NCI-H2107 treated with DMSO at 0.1 percent for 48 hours (cell line): ENCODE measurements at regions not wholly inside any gene's neighbourhood (a gene's known extent, or its start where the extent isn't known, plus 50 kb on each side); places are given as distances from the start of the nearest gene placed in this dataset.

Source experiments
- DNase-seq: peaks from one replicate; lab custom pipeline; 2025; ENCODE audit not compliant: unreplicated experiment; lab: John Stamatoyannopoulos, UW

GRCh38 chr6:98669371-98669770 is 165.0 kb upstream of the POU3F2 start:
- DNase-seq = peak; percentile 67

- DNase-seq = no peak
These were observed 164.2 kb upstream of the POU3F2 start for GRCh38 chr6:98670045-98670746.

- DNase-seq = no peak
These were observed 161.5 kb upstream of the POU3F2 start for GRCh38 chr6:98672681-98673475.

GRCh38 chr6:98678481-98678880 is 155.9 kb upstream of the POU3F2 start:
- DNase-seq = no peak

GRCh38 chr6:98686008-98686601 is 148.3 kb upstream of the POU3F2 start:
- DNase-seq = no peak

- DNase-seq = no peak
These were observed 146.6 kb upstream of the POU3F2 start for GRCh38 chr6:98687752-98688151.

GRCh38 chr6:98695091-98695801 is 139.1 kb upstream of the POU3F2 start:
- no peak for DNase-seq

GRCh38 chr6:98711380-98711779 is 123.0 kb upstream of the POU3F2 start:
- no peak for DNase-seq

- DNase-seq = peak; percentile 62
These were observed 118.0 kb upstream of the POU3F2 start for GRCh38 chr6:98716341-98716740.

GRCh38 chr6:98717322-98717877 is 117.0 kb upstream of the POU3F2 start:
- no peak for DNase-seq

- DNase-seq = no peak
These were observed 116.4 kb upstream of the POU3F2 start for GRCh38 chr6:98717988-98718387.

GRCh38 chr6:98724537-98724936 is 109.8 kb upstream of the POU3F2 start:
- no peak for DNase-seq

GRCh38 chr6:98747273-98747672 is 87.1 kb upstream of the POU3F2 start:
- DNase-seq = no peak

GRCh38 chr6:98747960-98748359 is 86.4 kb upstream of the POU3F2 start:
- no peak for DNase-seq

- no peak for DNase-seq
These were observed 74.9 kb upstream of the POU3F2 start for GRCh38 chr6:98759459-98759858.

GRCh38 chr6:98764373-98764911 is 69.9 kb upstream of the POU3F2 start:
- no peak for DNase-seq

- peak; percentile 24 for DNase-seq
These were observed 64.8 kb upstream of the POU3F2 start for GRCh38 chr6:98769546-98769945.

- DNase-seq = no peak
These were observed 59.2 kb upstream of the POU3F2 start for GRCh38 chr6:98775205-98775604.

GRCh38 chr6:98777762-98778161 is 56.6 kb upstream of the POU3F2 start:
- peak; percentile 32 for DNase-seq

GRCh38 chr6:98779618-98780017 is 54.8 kb upstream of the POU3F2 start:
- DNase-seq = no peak

- DNase-seq = no peak
These were observed 51.6 kb upstream of the POU3F2 start for GRCh38 chr6:98782772-98783171.
